Nephron (organoid): ENCODE measurements at regions not wholly inside any gene's neighbourhood (a gene's known extent, or its start where the extent isn't known, plus 50 kb on each side); places are given as distances from the start of the nearest gene placed in this dataset.

ENCODE experiments used
- H3K27ac Mint-ChIP-seq, 3 experiments: 2 replicates each; pipeline ENCODE4 v1.8.0; 2020; ENCODE audit warnings: mixed read lengths in 3 of 3, mild to moderate bottlenecking in 2 of 3, moderate library complexity in 1 of 3
- H3K27me3 Mint-ChIP-seq: 2 replicates; pipeline ENCODE4 v1.8.0; 2021; ENCODE audit warnings: low read depth, mild to moderate bottlenecking, moderate library complexity, mixed read lengths
- H3K36me3 Mint-ChIP-seq: 2 replicates; pipeline ENCODE4 v1.8.0; 2020; ENCODE audit warnings: low read depth, mixed read lengths
- H3K4me1 Mint-ChIP-seq: 2 replicates; pipeline ENCODE4 v1.8.0; 2020; ENCODE audit warnings: mixed read lengths
- H3K4me3 Mint-ChIP-seq, 3 experiments: 2 replicates each; pipeline ENCODE4 v1.8.0; 2020; ENCODE audit warnings: mild to moderate bottlenecking in 3 of 3, mixed read lengths in 3 of 3, moderate library complexity in 2 of 3
- H3K9me3 Mint-ChIP-seq: 2 replicates; pipeline ENCODE4 v1.8.0; 2020; ENCODE audit warnings: mixed read lengths
- CTCF ChIP-seq, 3 experiments: fragments of 200-600 bp; sonication (generic); IDR thresholded peaks; one replicate each; pipeline ENCODE4 v1.5.0; 2021; ENCODE audit warnings: antibody characterized with exemption in 3 of 3; ENCODE audit not compliant: unreplicated experiment in 3 of 3

GRCh38 chr6:94478133-94479005 lies 1059.0 kb upstream of the EPHA7 start:
- TF ChIP-seq CTCF (IDR thresholded peaks at IDR 0.05; ENCODE audit: unreplicated experiment in 3 of 3): no peak
- Mint-ChIP-seq H3K9me3 (peaks cover 6% of the 10 kb centered on the region), H3K4me3 (no peak overlapping the region), H3K27ac (no peak overlapping the region), H3K4me1 (peaks cover 12% of the 10 kb centered on the region), H3K36me3 (no peaks in the 10 kb centered on the region), H3K27me3 (no peaks in the 10 kb centered on the region)

- H3K27ac Mint-ChIP-seq: no peak overlapping the region
- TF ChIP-seq CTCF (IDR thresholded peaks at IDR 0.05; ENCODE audit: unreplicated experiment in 3 of 3): no peak
- H3K9me3 Mint-ChIP-seq: no peaks in the 10 kb centered on the region
- H3K36me3 Mint-ChIP-seq: no peaks in the 10 kb centered on the region
- no peaks in the 10 kb centered on the region for H3K27me3 Mint-ChIP-seq
- H3K4me3 Mint-ChIP-seq: no peak overlapping the region
- H3K4me1 Mint-ChIP-seq: no peaks in the 10 kb centered on the region
Observed at GRCh38 chr6:94468830-94469229, 1049.5 kb upstream of the EPHA7 start.

GRCh38 chr6:94464018-94464510 lies 1044.7 kb upstream of the EPHA7 start:
- Mint-ChIP-seq H3K27ac (no peak overlapping the region), H3K4me3 (no peak overlapping the region), H3K36me3 (no peaks in the 10 kb centered on the region), H3K27me3 (no peaks in the 10 kb centered on the region), H3K4me1 (no peaks in the 10 kb centered on the region), H3K9me3 (no peaks in the 10 kb centered on the region)
- no peak for TF ChIP-seq CTCF (IDR thresholded peaks at IDR 0.05; ENCODE audit: unreplicated experiment in 3 of 3)

GRCh38 chr6:94463306-94463705 lies 1043.9 kb upstream of the EPHA7 start:
- no peaks in the 10 kb centered on the region for H3K36me3 Mint-ChIP-seq

GRCh38 chr6:94462231-94462630 lies 1042.9 kb upstream of the EPHA7 start:
- no peak overlapping the region for H3K4me3 Mint-ChIP-seq
- H3K27ac Mint-ChIP-seq: no peak overlapping the region
- no peaks in the 10 kb centered on the region for H3K36me3 Mint-ChIP-seq
- no peaks in the 10 kb centered on the region for H3K4me1 Mint-ChIP-seq
- no peaks in the 10 kb centered on the region for H3K27me3 Mint-ChIP-seq
- no peaks in the 10 kb centered on the region for H3K9me3 Mint-ChIP-seq
- no peak for TF ChIP-seq CTCF (IDR thresholded peaks at IDR 0.05; ENCODE audit: unreplicated experiment in 3 of 3)

More at GRCh38 chr6:94463306-94463705, 1043.9 kb upstream of the EPHA7 start:
- Mint-ChIP-seq H3K27ac (no peak overlapping the region), H3K27me3 (no peaks in the 10 kb centered on the region), H3K4me3 (no peak overlapping the region), H3K4me1 (no peaks in the 10 kb centered on the region), H3K9me3 (no peaks in the 10 kb centered on the region)
- TF ChIP-seq CTCF (IDR thresholded peaks at IDR 0.05; ENCODE audit: unreplicated experiment in 3 of 3): no peak

- Mint-ChIP-seq H3K27ac (no peak overlapping the region), H3K4me1 (no peaks in the 10 kb centered on the region), H3K4me3 (no peak overlapping the region), H3K27me3 (no peaks in the 10 kb centered on the region), H3K9me3 (no peaks in the 10 kb centered on the region), H3K36me3 (no peaks in the 10 kb centered on the region)
- no peak for TF ChIP-seq CTCF (IDR thresholded peaks at IDR 0.05; ENCODE audit: unreplicated experiment in 3 of 3)
Observed at GRCh38 chr6:94456266-94456665, 1036.9 kb upstream of the EPHA7 start.
